GM12892 (cell line): ENCODE measurements at regions not wholly inside any gene's neighbourhood (a gene's known extent, or its start where the extent isn't known, plus 50 kb on each side); places are given as distances from the start of the nearest gene placed in this dataset.

ENCODE experiments used
- POLR2A ChIP-seq: IDR thresholded peaks from 2 replicates; pipeline ENCODE4 v1.6.1; 2011; ENCODE audit warnings: low read depth, low read length, control low read depth
- POLR2AphosphoS5 ChIP-seq: IDR thresholded peaks from 2 replicates; pipeline ENCODE4 v1.6.1; 2011; ENCODE audit warnings: low read depth, low read length, control low read depth

DNA sequence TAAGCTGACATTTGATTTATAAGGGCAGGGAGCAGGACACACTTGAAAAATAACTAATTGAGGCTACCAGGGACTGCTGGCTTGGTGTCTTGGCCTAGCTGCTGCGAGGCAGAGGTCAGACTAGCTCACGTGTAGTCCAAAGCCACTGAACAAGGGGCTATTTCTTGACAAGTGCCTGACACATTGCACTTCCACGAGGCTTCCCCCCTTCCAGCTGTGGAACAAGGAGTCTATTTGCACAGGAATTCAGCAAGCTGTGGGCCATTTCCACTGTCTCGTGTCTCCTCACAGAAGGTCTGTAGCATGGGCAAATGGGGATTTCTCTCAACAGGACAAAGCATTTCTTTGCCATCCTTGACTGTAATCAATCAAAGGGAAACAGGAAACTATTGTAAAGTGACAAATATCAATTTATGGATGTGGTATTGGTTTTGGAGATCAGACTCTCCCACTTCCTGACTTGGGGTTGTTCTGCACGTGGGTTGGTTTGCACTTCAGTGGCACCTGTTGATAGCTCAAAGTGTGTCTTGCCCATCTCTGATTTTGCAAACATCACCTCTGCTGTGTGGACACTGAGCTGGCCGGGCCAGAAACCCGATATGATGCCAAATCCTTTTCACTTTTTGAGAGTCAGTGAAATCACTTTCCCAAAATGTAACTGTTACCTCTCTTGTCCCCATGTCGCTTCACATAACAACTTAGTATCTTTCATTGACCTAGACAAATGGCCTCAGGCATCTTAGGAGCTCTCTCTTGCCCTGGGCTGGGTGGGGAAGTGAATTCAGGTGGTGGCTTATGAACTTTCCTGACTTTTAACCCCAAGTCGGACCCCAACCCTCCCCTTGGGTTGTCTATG, 107.4 kb upstream of the MAMLD1 start:
- TF ChIP-seq POLR2A (no peak), POLR2AphosphoS5 (no peak)
